Right lobe of liver (tissue), 4 donors: ENCODE measurements at regions not wholly inside any gene's neighbourhood (a gene's known extent, or its start where the extent isn't known, plus 50 kb on each side); places are given as distances from the start of the nearest gene placed in this dataset.

ENCODE experiments used
- CTCF ChIP-seq, 4 donors: fragments of 200-600 bp in 3 of 4; fragments of 450-650 bp in 1 of 4; IDR thresholded peaks; one replicate each; pipeline versions ENCODE4 v1.5.1 to v1.8.0; 2016 to 2022; ENCODE audit warnings: antibody characterized with exemption in 4 of 4, mild to moderate bottlenecking in 2 of 4
- POLR2A ChIP-seq: fragments of 450-650 bp; IDR thresholded peaks from one replicate; pipeline ENCODE4 v1.6.1; 2017; ENCODE audit warnings: antibody characterized with exemption, mild to moderate bottlenecking
- donor health status: DM: no; HTN: no; CAD: no.
- donor health status: DM: no; HTN: no; CAD: no.
- donor health status: DM: no; HTN: yes; CAD: no.

- TF ChIP-seq CTCF (IDR thresholded peaks at IDR 0.05) (no peak), POLR2A (no peak)
Observed at GRCh38 chr20:21003902-21004301, 102.3 kb downstream of the LINC00237 start.
